Loucy (cell line): ENCODE measurements at regions not wholly inside any gene's neighbourhood (a gene's known extent, or its start where the extent isn't known, plus 50 kb on each side); places are given as distances from the start of the nearest gene placed in this dataset.

ENCODE experiments used
- H2AFZ ChIP-seq: fragments of 200-600 bp; sonication (generic); 2 replicates; pipeline ENCODE4 v1.6.0; 2016; ENCODE audit warnings: antibody characterized with exemption, mild to moderate bottlenecking, low read length, moderate library complexity
- H3F3A ChIP-seq: fragments of 200-600 bp; 2 replicates; pipeline ENCODE4 v1.6.0; 2016; ENCODE audit warnings: antibody characterized with exemption, low read depth, mild to moderate bottlenecking
- H3K27me3 ChIP-seq: fragments of 200-600 bp; sonication (generic); 2 replicates; pipeline ENCODE4 v1.6.1; 2014; ENCODE audit warnings: low read length, mild to moderate bottlenecking; ENCODE audit not compliant: insufficient read depth, poor library complexity, severe bottlenecking
- H3K36me3 ChIP-seq: fragments of 200-600 bp; sonication (generic); 2 replicates; pipeline ENCODE4 v1.6.1; 2016; ENCODE audit warnings: low read length; ENCODE audit not compliant: insufficient read depth
- H3K4me1 ChIP-seq: fragments of 200-600 bp; sonication (generic); 2 replicates; pipeline ENCODE4 v1.5.1; 2014; ENCODE audit warnings: low read length, mild to moderate bottlenecking; ENCODE audit not compliant: insufficient read depth, poor library complexity, severe bottlenecking
- H3K4me2 ChIP-seq: fragments of 200-600 bp; sonication (generic); 2 replicates; pipeline ENCODE4 v1.6.0; 2014; ENCODE audit warnings: antibody characterized with exemption, low read length, low read depth, mild to moderate bottlenecking; ENCODE audit not compliant: poor library complexity, severe bottlenecking
- H3K4me3 ChIP-seq: fragments of 200-600 bp; sonication (generic); 2 replicates; pipeline ENCODE4 v1.5.1; 2014; ENCODE audit warnings: low read length, mild to moderate bottlenecking, mixed read lengths; ENCODE audit not compliant: poor library complexity, severe bottlenecking
- H3K79me2 ChIP-seq: fragments of 200-600 bp; sonication (generic); 2 replicates; pipeline ENCODE4 v1.6.1; 2014; ENCODE audit warnings: low read length; ENCODE audit not compliant: insufficient read depth
- H3K9ac ChIP-seq: fragments of 200-600 bp; sonication (generic); 2 replicates; pipeline ENCODE4 v1.6.0; 2014; ENCODE audit warnings: mild to moderate bottlenecking, low read depth, low read length, moderate library complexity; ENCODE audit not compliant: poor library complexity, severe bottlenecking
- H3K9me2 ChIP-seq: fragments of 200-600 bp; sonication (generic); replicated peaks from 2 replicates; pipeline ENCODE4 v1.6.1; 2016; ENCODE audit warnings: low read depth, low read length, mixed read lengths
- H3K9me3 ChIP-seq: fragments of 200-600 bp; sonication (generic); 2 replicates; pipeline ENCODE4 v1.6.1; 2014; ENCODE audit warnings: mild to moderate bottlenecking, antibody characterized with exemption, low read length, low read depth; ENCODE audit not compliant: insufficient read depth
- H4K20me1 ChIP-seq: fragments of 200-600 bp; sonication (generic); 2 replicates; pipeline ENCODE4 v1.6.0; 2014; ENCODE audit warnings: antibody characterized with exemption, low read length, mild to moderate bottlenecking; ENCODE audit not compliant: insufficient read depth, poor library complexity, severe bottlenecking
- CTCF ChIP-seq: fragments of 200-600 bp; sonication (generic); conservative IDR thresholded peaks from 2 replicates; pipeline ENCODE4 v1.5.1; 2014; ENCODE audit warnings: mild to moderate bottlenecking, antibody characterized with exemption, low read length
- EZH2phosphoT487 ChIP-seq: fragments of 200-600 bp; IDR thresholded peaks from 2 replicates; pipeline ENCODE4 v1.6.1; 2018; ENCODE audit warnings: antibody characterized with exemption, mild to moderate bottlenecking, moderate library complexity, borderline replicate concordance

GRCh38 chr3:72319194-72320094 is 528.8 kb downstream of the SHQ1 start:
- H4K20me1 ChIP-seq: no peaks in the 10 kb centered on the region
- H3K4me3 ChIP-seq: no peak overlapping the region
- no peaks in the 10 kb centered on the region for H3F3A ChIP-seq
- H3K9me2 ChIP-seq: no peaks in the 10 kb centered on the region
- peak overlapping the region; percentile 56 for H3K9ac ChIP-seq
- no peaks in the 10 kb centered on the region for H3K9me3 ChIP-seq
- no peaks in the 10 kb centered on the region for H3K27me3 ChIP-seq
- H3K79me2 ChIP-seq: no peaks in the 10 kb centered on the region
- peak overlapping the region; percentile 21; the same call in 1 of the 2 replicates for H2AFZ ChIP-seq
- TF ChIP-seq EZH2phosphoT487: no peak
- TF ChIP-seq CTCF: no peak
- H3K36me3 ChIP-seq: no peaks in the 10 kb centered on the region
- H3K4me2 ChIP-seq: peak overlapping the region; percentile 54
- peaks cover 64% of the 10 kb centered on the region for H3K4me1 ChIP-seq

- H3K4me1 ChIP-seq: peaks cover 64% of the 10 kb centered on the region
- H3K9me2 ChIP-seq: no peaks in the 10 kb centered on the region
- H3K9ac ChIP-seq: peak overlapping the region; percentile 56
- H3K79me2 ChIP-seq: no peaks in the 10 kb centered on the region
- TF ChIP-seq EZH2phosphoT487: no peak
- TF ChIP-seq CTCF: no peak
- no peaks in the 10 kb centered on the region for H3F3A ChIP-seq
- H3K36me3 ChIP-seq: no peaks in the 10 kb centered on the region
- H4K20me1 ChIP-seq: no peaks in the 10 kb centered on the region
- H3K4me2 ChIP-seq: peak overlapping the region; percentile 54
- H3K27me3 ChIP-seq: no peaks in the 10 kb centered on the region
- peak overlapping the region; percentile 21; the same call in 1 of the 2 replicates for H2AFZ ChIP-seq
- no peak overlapping the region for H3K4me3 ChIP-seq
- no peaks in the 10 kb centered on the region for H3K9me3 ChIP-seq
These were observed 529.6 kb downstream of the SHQ1 start for GRCh38 chr3:72318504-72319193.

- no peaks in the 10 kb centered on the region for H3F3A ChIP-seq
- no peaks in the 10 kb centered on the region for H4K20me1 ChIP-seq
- no peaks in the 10 kb centered on the region for H3K27me3 ChIP-seq
- no peak overlapping the region for H3K4me2 ChIP-seq
- H3K4me1 ChIP-seq: peaks cover 56% of the 10 kb centered on the region
- no peak overlapping the region for H3K4me3 ChIP-seq
- no peaks in the 10 kb centered on the region for H3K9me2 ChIP-seq
- no peaks in the 10 kb centered on the region for H3K79me2 ChIP-seq
- no peak for TF ChIP-seq CTCF
- no peak for TF ChIP-seq EZH2phosphoT487
- H3K9ac ChIP-seq: peak overlapping the region; percentile 56
- H3K9me3 ChIP-seq: no peaks in the 10 kb centered on the region
- H2AFZ ChIP-seq: no peak overlapping the region
- H3K36me3 ChIP-seq: no peaks in the 10 kb centered on the region
These were observed 530.8 kb downstream of the SHQ1 start for GRCh38 chr3:72317491-72317890.
